GM19351 (cell line): ENCODE measurements at regions not wholly inside any gene's neighbourhood (a gene's known extent, or its start where the extent isn't known, plus 50 kb on each side); places are given as distances from the start of the nearest gene placed in this dataset.
"Not testable (repeated sequence)": the region's sequence is repeated elsewhere in the genome, so short reads cannot be mapped to it uniquely, and the experiment has no call there.

ENCODE experiments used
- ATAC-seq: cut with Tn5 transposase; IDR thresholded peaks from one replicate; pipeline ENCODE4 v1.9.1; 2021; ENCODE audit warnings: mild to moderate bottlenecking, moderate library complexity; ENCODE audit not compliant: unreplicated experiment

- no peak for ATAC-seq
Measured at GRCh38 chrX:56125946-56126345, 106.2 kb upstream of the KLF8 start.

GRCh38 chrX:56130031-56130430, 102.1 kb upstream of the KLF8 start:
- no peak for ATAC-seq

GRCh38 chrX:56130436-56130835, 101.7 kb upstream of the KLF8 start:
- ATAC-seq, result no peak

- not testable (repeated sequence) for ATAC-seq
Measured at GRCh38 chrX:56164135-56164534, 68.0 kb upstream of the KLF8 start.
